ENCODE measurements at regions not wholly inside any gene's neighbourhood (a gene's known extent, or its start where the extent isn't known, plus 50 kb on each side); places are given as distances from the start of the nearest gene placed in this dataset.
"Not testable (repeated sequence)": the region's sequence is repeated elsewhere in the genome, so short reads cannot be mapped to it uniquely, and the experiment has no call there.

GRCh38 chr10:60569681-60570080 is 180.0 kb upstream of the ANK3 start:
- no peak for DNase-seq (ENCODE audit: low spot score)

GRCh38 chr10:60566096-60566495 is 176.4 kb upstream of the ANK3 start:
- DNase-seq (ENCODE audit: low spot score), result no peak

GRCh38 chr10:60565492-60565891 is 175.8 kb upstream of the ANK3 start:
- DNase-seq (ENCODE audit: low spot score), result no peak

GRCh38 chr10:60564475-60564874 is 174.8 kb upstream of the ANK3 start:
- DNase-seq (ENCODE audit: low spot score), result no peak

GRCh38 chr10:60560451-60560850 is 170.8 kb upstream of the ANK3 start:
- DNase-seq (ENCODE audit: low spot score), result no peak

GRCh38 chr10:60555700-60556099 is 166.0 kb upstream of the ANK3 start:
- DNase-seq (ENCODE audit: low spot score), result no peak

GRCh38 chr10:60549686-60550085 is 160.0 kb upstream of the ANK3 start:
- peak; percentile 44 for DNase-seq (ENCODE audit: low spot score)

GRCh38 chr10:60542657-60543056 is 153.0 kb upstream of the ANK3 start:
- no peak for DNase-seq (ENCODE audit: low spot score)

- no peak for DNase-seq (ENCODE audit: low spot score)
Observed at GRCh38 chr10:60541451-60541850, 151.8 kb upstream of the ANK3 start.

GRCh38 chr10:60537697-60538096 is 148.0 kb upstream of the ANK3 start:
- no peak for DNase-seq (ENCODE audit: low spot score)

GRCh38 chr10:60536529-60537114 is 146.9 kb upstream of the ANK3 start:
- DNase-seq (ENCODE audit: low spot score), result no peak

- no peak for DNase-seq (ENCODE audit: low spot score)
Observed at GRCh38 chr10:60535427-60535826, 145.8 kb upstream of the ANK3 start.

GRCh38 chr10:60534761-60535389 is 145.2 kb upstream of the ANK3 start:
- no peak for DNase-seq (ENCODE audit: low spot score)

GRCh38 chr10:60532696-60533468 is 143.2 kb upstream of the ANK3 start:
- DNase-seq (ENCODE audit: low spot score), result no peak

GRCh38 chr10:60531006-60531405 is 141.3 kb upstream of the ANK3 start:
- DNase-seq (ENCODE audit: low spot score), result no peak

- DNase-seq (ENCODE audit: low spot score), result no peak
Observed at GRCh38 chr10:60527676-60528075, 138.0 kb upstream of the ANK3 start.

- no peak for DNase-seq (ENCODE audit: low spot score)
Observed at GRCh38 chr10:60525716-60526585, 136.3 kb upstream of the ANK3 start.

GRCh38 chr10:60524541-60524940 is 134.9 kb upstream of the ANK3 start:
- no peak for DNase-seq (ENCODE audit: low spot score)

- not testable (repeated sequence) for DNase-seq (ENCODE audit: low spot score)
Observed at GRCh38 chr10:60523371-60523770, 133.7 kb upstream of the ANK3 start.

GRCh38 chr10:60522617-60523016 is 132.9 kb upstream of the ANK3 start:
- DNase-seq (ENCODE audit: low spot score), result no peak

- peak; percentile 5 for DNase-seq (ENCODE audit: low spot score)
Observed at GRCh38 chr10:60521974-60522405, 132.3 kb upstream of the ANK3 start.

GRCh38 chr10:60518745-60519144 is 129.1 kb upstream of the ANK3 start:
- DNase-seq (ENCODE audit: low spot score), result no peak
